C4-2B (cell line): ENCODE measurements at regions not wholly inside any gene's neighbourhood (a gene's known extent, or its start where the extent isn't known, plus 50 kb on each side); places are given as distances from the start of the nearest gene placed in this dataset.

ENCODE experiments used
- CTCF ChIP-seq: fragments of 450-650 bp; conservative IDR thresholded peaks from 2 replicates; pipeline ENCODE4 v1.5.1; 2017; ENCODE audit warnings: mild to moderate bottlenecking
- ZFX ChIP-seq: fragments of 450-650 bp; IDR thresholded peaks from 2 replicates; pipeline ENCODE4 v1.6.1; 2017

- TF ChIP-seq ZFX (no peak), CTCF (no peak)
Measured at GRCh38 chr18:2417861-2418610, 153.3 kb downstream of the METTL4 start.
